IPS-20b (cell line): ENCODE measurements at regions not wholly inside any gene's neighbourhood (a gene's known extent, or its start where the extent isn't known, plus 50 kb on each side); places are given as distances from the start of the nearest gene placed in this dataset.

ENCODE experiments used
- H3K27ac ChIP-seq: one replicate; pipeline ENCODE4 v1.5.1; 2013; ENCODE audit warnings: low read length
- H3K27me3 ChIP-seq: 2 replicates; pipeline ENCODE4 v1.6.1; 2013; ENCODE audit warnings: mild to moderate bottlenecking, low read length, inconsistent platforms; ENCODE audit not compliant: insufficient read depth
- H3K36me3 ChIP-seq: 2 replicates; pipeline ENCODE4 v1.6.1; 2013; ENCODE audit warnings: low read depth, mild to moderate bottlenecking, inconsistent platforms, low read length, moderate library complexity; ENCODE audit not compliant: insufficient read depth
- H3K4me1 ChIP-seq: 2 replicates; pipeline ENCODE4 v1.6.1; 2013; ENCODE audit warnings: mild to moderate bottlenecking, control low read depth, inconsistent platforms, low read length, moderate library complexity; ENCODE audit not compliant: insufficient read depth
- H3K4me3 ChIP-seq: 2 replicates; pipeline ENCODE4 v1.5.1; 2013; ENCODE audit warnings: mild to moderate bottlenecking, low read length, inconsistent platforms
- H3K9ac ChIP-seq: 2 replicates; pipeline ENCODE4 v1.6.1; 2013; ENCODE audit warnings: low read depth, mild to moderate bottlenecking, inconsistent platforms, low read length, moderate library complexity
- H3K9me3 ChIP-seq: 2 replicates; pipeline ENCODE4 v1.6.1; 2013; ENCODE audit warnings: mild to moderate bottlenecking, low read depth, low read length, inconsistent platforms; ENCODE audit not compliant: insufficient read depth

GRCh38 chr2:81870119-81870518 lies 1565.6 kb upstream of the LRRTM1 start:
- Histone ChIP-seq H3K9me3 (no peaks in the 10 kb centered on the region; the same call in 1 of the 2 replicates), H3K27ac (no peak overlapping the region), H3K4me1 (no peaks in the 10 kb centered on the region), H3K9ac (no peak overlapping the region), H3K27me3 (no peaks in the 10 kb centered on the region), H3K36me3 (no peaks in the 10 kb centered on the region), H3K4me3 (no peak overlapping the region)

DNA sequence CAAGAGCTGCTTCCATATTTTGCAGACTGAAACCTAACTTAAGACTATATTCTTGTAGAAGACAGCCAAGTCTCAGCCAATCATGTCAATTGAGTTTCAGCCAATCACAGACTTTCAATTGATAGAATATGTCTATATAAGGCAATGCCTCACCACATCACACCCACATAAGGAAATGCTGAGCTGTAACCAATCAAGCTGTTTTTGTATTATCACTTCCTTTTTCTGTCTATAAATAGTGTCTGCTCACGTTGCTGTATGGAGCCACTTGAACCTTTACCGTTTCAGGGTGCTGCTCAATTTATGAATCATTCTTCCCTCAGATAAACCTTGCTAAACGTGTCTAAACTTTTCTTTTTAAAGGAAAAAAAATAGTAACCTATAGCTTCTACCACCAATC lies 1554.4 kb upstream of the LRRTM1 start:
- Histone ChIP-seq H3K9ac (no peak overlapping the region), H3K4me3 (no peak overlapping the region), H3K9me3 (no peaks in the 10 kb centered on the region), H3K27ac (no peak overlapping the region), H3K36me3 (no peaks in the 10 kb centered on the region), H3K27me3 (no peaks in the 10 kb centered on the region), H3K4me1 (no peaks in the 10 kb centered on the region)

- H3K27ac ChIP-seq = no peak overlapping the region
- no peaks in the 10 kb centered on the region for H3K36me3 ChIP-seq
- no peaks in the 10 kb centered on the region for H3K27me3 ChIP-seq
- H3K9ac ChIP-seq = no peak overlapping the region
- H3K4me3 ChIP-seq = no peak overlapping the region
- no peaks in the 10 kb centered on the region for H3K4me1 ChIP-seq
- no peaks in the 10 kb centered on the region for H3K9me3 ChIP-seq
Observed at GRCh38 chr2:81853341-81853740, 1548.8 kb upstream of the LRRTM1 start.

GRCh38 chr2:81852651-81853050 lies 1548.1 kb upstream of the LRRTM1 start:
- Histone ChIP-seq H3K9ac (no peak overlapping the region), H3K27ac (no peak overlapping the region), H3K27me3 (no peaks in the 10 kb centered on the region), H3K36me3 (no peaks in the 10 kb centered on the region), H3K4me3 (no peak overlapping the region), H3K9me3 (no peaks in the 10 kb centered on the region), H3K4me1 (no peaks in the 10 kb centered on the region)

DNA sequence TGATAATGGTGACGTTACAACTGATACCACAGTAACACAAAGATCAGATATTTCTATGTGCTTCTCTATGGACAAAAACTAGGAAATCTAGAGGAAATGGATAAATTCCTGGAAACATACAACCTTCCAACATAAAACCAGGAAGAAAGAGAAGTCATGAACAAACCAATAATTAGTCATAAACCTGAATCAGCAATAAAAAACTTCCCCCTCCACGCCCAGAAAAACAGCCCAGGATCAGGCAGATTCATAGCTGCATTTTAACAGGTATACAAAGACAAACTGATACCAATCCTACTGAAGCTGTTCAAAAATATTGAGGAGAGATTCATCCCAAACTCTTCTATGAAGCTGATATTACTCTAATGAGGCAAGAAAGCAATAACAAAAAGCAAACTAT lies 1535.2 kb upstream of the LRRTM1 start:
- no peak overlapping the region for H3K27ac ChIP-seq
- no peak overlapping the region for H3K4me3 ChIP-seq
- no peaks in the 10 kb centered on the region for H3K27me3 ChIP-seq
- no peaks in the 10 kb centered on the region for H3K36me3 ChIP-seq
- H3K9ac ChIP-seq = no peak overlapping the region
- H3K4me1 ChIP-seq = no peaks in the 10 kb centered on the region
- no peaks in the 10 kb centered on the region for H3K9me3 ChIP-seq

- peaks cover 21% of the 10 kb centered on the region for H3K9me3 ChIP-seq
- H3K27me3 ChIP-seq = no peaks in the 10 kb centered on the region
- no peak overlapping the region for H3K4me3 ChIP-seq
- H3K27ac ChIP-seq = no peak overlapping the region
- H3K36me3 ChIP-seq = no peaks in the 10 kb centered on the region
- H3K4me1 ChIP-seq = no peaks in the 10 kb centered on the region
- H3K9ac ChIP-seq = no peak overlapping the region
Observed at GRCh38 chr2:81835321-81836000, 1530.9 kb upstream of the LRRTM1 start.

DNA sequence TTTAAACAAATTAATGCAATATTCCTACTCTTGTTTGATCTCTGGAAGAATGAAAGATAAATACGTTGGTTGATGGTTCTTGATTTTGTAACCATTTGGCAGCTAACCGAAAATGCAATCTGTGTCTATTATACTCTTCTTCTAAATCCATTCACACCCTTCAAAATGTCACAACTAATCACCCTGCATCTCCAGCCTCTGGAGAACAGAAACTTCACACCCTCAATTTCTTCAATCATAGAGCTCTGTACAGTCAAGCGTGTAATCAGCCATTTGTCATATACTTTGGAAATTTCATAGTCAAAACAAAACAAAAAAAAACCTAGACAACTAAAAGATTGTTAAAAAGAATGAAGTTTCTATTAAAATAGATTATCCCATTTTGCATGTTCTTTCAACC lies 1482.3 kb upstream of the LRRTM1 start:
- Histone ChIP-seq H3K9ac (no peak overlapping the region), H3K36me3 (no peaks in the 10 kb centered on the region), H3K27ac (no peak overlapping the region), H3K4me3 (no peak overlapping the region), H3K27me3 (no peaks in the 10 kb centered on the region), H3K4me1 (no peaks in the 10 kb centered on the region), H3K9me3 (no peaks in the 10 kb centered on the region)

GRCh38 chr2:81767187-81767912 lies 1462.8 kb upstream of the LRRTM1 start:
- Histone ChIP-seq H3K36me3 (no peaks in the 10 kb centered on the region), H3K4me1 (no peaks in the 10 kb centered on the region), H3K4me3 (no peak overlapping the region), H3K9me3 (no peaks in the 10 kb centered on the region), H3K27me3 (no peaks in the 10 kb centered on the region), H3K9ac (no peak overlapping the region), H3K27ac (no peak overlapping the region)

DNA sequence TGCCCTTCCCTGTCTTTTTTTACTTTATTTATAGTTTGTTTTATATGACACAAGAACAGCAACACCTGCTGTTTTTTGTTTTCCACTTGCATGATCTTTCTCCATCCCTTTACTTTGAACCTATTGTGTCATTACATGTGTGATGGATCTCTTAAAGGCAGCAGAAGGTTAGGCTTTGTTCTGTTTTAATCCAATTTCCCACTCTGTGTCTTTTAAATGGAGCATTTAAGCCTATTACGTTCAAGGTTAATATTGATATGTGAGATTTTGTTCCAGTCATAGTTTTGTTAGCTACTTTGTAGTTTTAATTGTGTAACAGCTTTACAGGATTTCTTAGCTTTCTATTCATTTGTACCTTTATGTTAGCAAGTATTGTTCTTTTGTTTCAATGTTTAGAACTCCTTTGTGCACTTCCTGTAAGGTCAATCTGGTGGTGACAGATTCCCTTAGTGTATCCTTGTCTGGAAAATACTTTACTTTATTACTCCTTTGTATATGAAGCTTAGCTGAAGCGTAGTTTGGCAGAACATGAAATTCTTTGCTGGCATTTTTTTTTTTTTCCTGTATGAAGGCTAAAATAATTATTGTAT lies 1443.0 kb upstream of the LRRTM1 start:
- no peak overlapping the region for H3K27ac ChIP-seq
- no peaks in the 10 kb centered on the region for H3K4me1 ChIP-seq
- H3K9ac ChIP-seq = no peak overlapping the region
- H3K27me3 ChIP-seq = no peaks in the 10 kb centered on the region
- no peak overlapping the region for H3K4me3 ChIP-seq
- no peaks in the 10 kb centered on the region for H3K36me3 ChIP-seq
- no peaks in the 10 kb centered on the region; the same call in 1 of the 2 replicates for H3K9me3 ChIP-seq

DNA sequence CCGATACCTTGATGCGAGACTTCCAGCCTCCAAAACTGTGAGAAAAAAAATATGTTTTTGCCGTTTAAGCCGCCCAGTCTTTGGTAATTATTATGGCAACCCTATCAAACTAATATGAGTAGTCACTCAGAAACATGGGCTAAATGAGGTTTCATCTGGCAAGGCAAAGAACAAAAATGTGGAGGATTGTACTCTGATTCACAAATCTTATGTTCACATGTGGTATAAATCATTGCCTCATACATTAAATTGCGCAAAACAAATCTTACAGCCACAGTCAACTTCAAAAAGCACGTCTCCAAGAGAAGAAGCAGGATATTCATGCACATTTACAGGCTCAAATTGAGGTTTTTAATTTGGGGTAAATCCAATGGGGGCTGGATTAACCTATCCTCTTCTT lies 1435.4 kb upstream of the LRRTM1 start:
- Histone ChIP-seq H3K36me3 (no peaks in the 10 kb centered on the region), H3K9me3 (no peaks in the 10 kb centered on the region), H3K9ac (no peak overlapping the region), H3K4me3 (no peak overlapping the region), H3K4me1 (no peaks in the 10 kb centered on the region), H3K27me3 (no peaks in the 10 kb centered on the region), H3K27ac (no peak overlapping the region)

DNA sequence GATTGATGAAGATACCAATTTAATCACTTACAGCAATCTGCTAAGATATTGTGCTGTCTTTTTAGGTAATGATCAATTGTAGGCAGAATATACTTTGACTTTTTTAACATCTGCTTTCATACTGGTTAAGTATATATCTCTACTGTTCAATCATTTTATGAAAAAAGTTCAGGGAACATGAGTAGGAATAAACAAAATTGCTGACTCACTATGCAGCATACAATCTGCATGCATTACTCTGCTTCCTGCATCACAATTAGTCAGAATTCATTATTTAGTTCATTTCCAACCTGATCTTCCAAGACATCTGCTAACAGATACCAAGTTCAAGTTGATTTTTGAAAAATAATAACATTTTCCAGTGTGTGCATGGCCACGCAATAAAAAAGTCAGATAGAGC lies 1430.4 kb upstream of the LRRTM1 start:
- Histone ChIP-seq H3K9me3 (no peaks in the 10 kb centered on the region), H3K4me3 (no peak overlapping the region), H3K27ac (no peak overlapping the region), H3K36me3 (no peaks in the 10 kb centered on the region), H3K4me1 (no peaks in the 10 kb centered on the region), H3K27me3 (no peaks in the 10 kb centered on the region), H3K9ac (no peak overlapping the region)

DNA sequence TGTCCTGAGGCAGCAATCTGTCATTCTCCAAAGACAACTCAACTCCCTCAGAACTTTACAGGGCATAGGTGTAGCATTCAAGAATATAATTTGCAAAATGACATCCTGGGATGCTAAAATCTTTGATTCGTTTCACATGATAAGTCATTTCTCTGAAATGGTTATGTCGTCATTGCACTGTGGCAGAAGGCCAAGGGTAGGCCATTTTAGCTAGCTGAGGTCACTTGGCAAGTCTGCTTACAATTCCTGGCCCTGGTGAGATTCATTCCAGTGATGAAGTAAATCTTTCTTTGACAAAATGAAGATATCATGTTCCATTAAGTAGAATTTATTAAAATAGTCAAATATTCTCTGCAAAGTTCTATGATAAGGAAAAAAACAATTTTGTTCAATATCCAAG lies 1410.3 kb upstream of the LRRTM1 start:
- no peak overlapping the region for H3K9ac ChIP-seq
- H3K27me3 ChIP-seq = no peaks in the 10 kb centered on the region
- H3K36me3 ChIP-seq = no peaks in the 10 kb centered on the region
- no peak overlapping the region for H3K27ac ChIP-seq
- H3K4me3 ChIP-seq = no peak overlapping the region
- no peaks in the 10 kb centered on the region; the same call in 1 of the 2 replicates for H3K4me1 ChIP-seq
- no peaks in the 10 kb centered on the region; the same call in 1 of the 2 replicates for H3K9me3 ChIP-seq
